ENCODE measurements at regions not wholly inside any gene's neighbourhood (a gene's known extent, or its start where the extent isn't known, plus 50 kb on each side); places are given as distances from the start of the nearest gene placed in this dataset.
"Not testable (repeated sequence)": the region's sequence is repeated elsewhere in the genome, so short reads cannot be mapped to it uniquely, and the experiment has no call there.

GRCh38 chr16:29302433-29302832 lies 104.1 kb downstream of the NPIPB11 start:
- TF ChIP-seq, protein P1, sequence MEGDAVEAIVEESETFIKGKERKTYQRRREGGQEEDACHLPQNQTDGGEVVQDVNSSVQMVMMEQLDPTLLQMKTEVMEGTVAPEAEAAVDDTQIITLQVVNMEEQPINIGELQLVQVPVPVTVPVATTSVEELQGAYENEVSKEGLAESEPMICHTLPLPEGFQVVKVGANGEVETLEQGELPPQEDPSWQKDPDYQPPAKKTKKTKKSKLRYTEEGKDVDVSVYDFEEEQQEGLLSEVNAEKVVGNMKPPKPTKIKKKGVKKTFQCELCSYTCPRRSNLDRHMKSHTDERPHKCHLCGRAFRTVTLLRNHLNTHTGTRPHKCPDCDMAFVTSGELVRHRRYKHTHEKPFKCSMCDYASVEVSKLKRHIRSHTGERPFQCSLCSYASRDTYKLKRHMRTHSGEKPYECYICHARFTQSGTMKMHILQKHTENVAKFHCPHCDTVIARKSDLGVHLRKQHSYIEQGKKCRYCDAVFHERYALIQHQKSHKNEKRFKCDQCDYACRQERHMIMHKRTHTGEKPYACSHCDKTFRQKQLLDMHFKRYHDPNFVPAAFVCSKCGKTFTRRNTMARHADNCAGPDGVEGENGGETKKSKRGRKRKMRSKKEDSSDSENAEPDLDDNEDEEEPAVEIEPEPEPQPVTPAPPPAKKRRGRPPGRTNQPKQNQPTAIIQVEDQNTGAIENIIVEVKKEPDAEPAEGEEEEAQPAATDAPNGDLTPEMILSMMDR (conservative IDR thresholded peaks at IDR 0.05; ENCODE audit: low read length), result not testable (repeated sequence)
- not testable (repeated sequence) for TF ChIP-seq EZH2phosphoT487 (IDR thresholded peaks at IDR 0.05; ENCODE audit: borderline replicate concordance)

All from Loucy (cell line).